H1 (cell line): ENCODE measurements at regions not wholly inside any gene's neighbourhood (a gene's known extent, or its start where the extent isn't known, plus 50 kb on each side); places are given as distances from the start of the nearest gene placed in this dataset.

ENCODE experiments used
- CTCF ChIA-PET: fragments of 300-600 bp; sonication (Branson Sonifier 250); formaldehyde crosslinking; loops from one replicate; lab custom pipeline; 2021; ENCODE audit not compliant: partially characterized antibody; lab: Charles Lee
- POLR2A ChIA-PET: fragments of 300-600 bp; sonication (Branson Sonifier 250); formaldehyde crosslinking; loops from one replicate; lab custom pipeline; 2021; ENCODE audit warnings: inconsistent platforms; ENCODE audit not compliant: partially characterized antibody; lab: Charles Lee
- DNase-seq, 2 experiments: peaks; one replicate each; pipeline versions ENCODE4 v3.0.0 to v3.0.0-alpha.2; 2010 to 2022; ENCODE audit warnings: low spot score in 2 of 2, low read depth in 1 of 2, mixed read lengths in 1 of 2
- FAIRE-seq: peaks from 2 replicates; lab custom pipeline; 2011; peaks lifted over from hg19 to GRCh38; lab: Jason Lieb, UNC
- H2AFZ ChIP-seq: 2 replicates; pipeline ENCODE4 v1.8.1; 2012; ENCODE audit warnings: low read length, inconsistent platforms
- H2AK5ac ChIP-seq: 2 replicates; pipeline ENCODE4 v1.6.1; 2013; ENCODE audit warnings: low read depth, low read length
- H2BK120ac ChIP-seq: replicated peaks from 2 replicates; pipeline ENCODE3; 2013; ENCODE audit warnings: low read depth, low read length, inconsistent platforms
- H2BK12ac ChIP-seq: 2 replicates; pipeline ENCODE4 v1.6.1; 2013; ENCODE audit warnings: low read depth, low read length
- H2BK15ac ChIP-seq: 2 replicates; pipeline ENCODE4 v1.6.1; 2013; ENCODE audit warnings: low read length
- H2BK20ac ChIP-seq: 2 replicates; pipeline ENCODE4 v1.6.1; 2013; ENCODE audit warnings: low read length
- H2BK5ac ChIP-seq: 2 replicates; pipeline ENCODE4 v1.6.1; 2013; ENCODE audit warnings: low read depth, low read length
- H3K14ac ChIP-seq: 2 replicates; pipeline ENCODE4 v1.6.1; 2013; ENCODE audit warnings: inconsistent platforms; ENCODE audit not compliant: insufficient read length
- H3K18ac ChIP-seq: 2 replicates; pipeline ENCODE4 v1.6.1; 2013; ENCODE audit warnings: low read length; ENCODE audit errors: extremely low read depth
- H3K23ac ChIP-seq: 2 replicates; pipeline ENCODE4 v1.6.1; 2013; ENCODE audit warnings: inconsistent platforms; ENCODE audit not compliant: insufficient read length
- H3K23me2 ChIP-seq: 2 replicates; pipeline ENCODE4 v1.6.1; 2013; ENCODE audit warnings: low read depth, low read length
- H3K27ac ChIP-seq: 2 replicates; pipeline ENCODE4 v1.6.1; 2011; ENCODE audit warnings: low read depth, low read length, inconsistent platforms
- H3K27me3 ChIP-seq, 4 experiments: replicated peaks in 1 of 4; 1 replicate in 1 of 4; 2 replicates in 3 of 4; pipeline versions ENCODE4 v1.6.1 to v1.8.1; 2011 to 2013; ENCODE audit warnings: low read length in 3 of 4, mild to moderate bottlenecking in 3 of 4, inconsistent platforms in 2 of 4, mixed read lengths in 2 of 4, moderate library complexity in 1 of 4; ENCODE audit not compliant: control insufficient read depth in 3 of 4, insufficient read depth in 3 of 4; ENCODE audit errors: extremely low read depth in 1 of 4
- H3K36me3 ChIP-seq, 4 experiments: 2 replicates each; pipeline versions ENCODE4 v1.6.1 to v1.8.1; 2011 to 2013; ENCODE audit warnings: mild to moderate bottlenecking in 4 of 4, low read length in 3 of 4, moderate library complexity in 2 of 4, control low read depth in 1 of 4, inconsistent platforms in 1 of 4; ENCODE audit not compliant: insufficient read depth in 4 of 4, control insufficient read depth in 2 of 4
- H3K4ac ChIP-seq: replicated peaks from 2 replicates; pipeline ENCODE3; 2013; ENCODE audit warnings: low read length, low read depth, mixed read lengths, inconsistent platforms; ENCODE audit not compliant: insufficient read length
- H3K4me1 ChIP-seq, 4 experiments: replicated peaks in 1 of 4; 1 replicate in 1 of 4; 2 replicates in 3 of 4; pipeline versions ENCODE4 v1.6.1 to v1.8.1; 2011 to 2013; ENCODE audit warnings: low read length in 3 of 4, inconsistent platforms in 2 of 4, mixed read lengths in 1 of 4; ENCODE audit not compliant: insufficient read depth in 4 of 4, control insufficient read depth in 3 of 4
- H3K4me2 ChIP-seq, 2 experiments: 2 replicates each; pipeline versions ENCODE4 v1.6.1 to v1.8.1; 2011 to 2013; ENCODE audit warnings: low read depth in 2 of 2, low read length in 2 of 2, control low read depth in 1 of 2, inconsistent platforms in 1 of 2, mild to moderate bottlenecking in 1 of 2; ENCODE audit not compliant: insufficient read depth in 1 of 2
- H3K4me3 ChIP-seq, 4 experiments: fragments of 200-600, 300-600 bp in 1 of 4; sonication (generic), shearing (Covaris generic), sonication (Bioruptor Twin) in 1 of 4; 2 replicates each; pipeline versions ENCODE4 v1.5.1 to v1.8.1; 2011 to 2016; ENCODE audit warnings: low read length in 4 of 4, low read depth in 3 of 4, control low read depth in 2 of 4, inconsistent platforms in 2 of 4, mild to moderate bottlenecking in 2 of 4, mixed read lengths in 1 of 4, moderate library complexity in 1 of 4; ENCODE audit not compliant: insufficient read depth in 2 of 4; ENCODE audit errors: extremely low read depth in 1 of 4
- H3K56ac ChIP-seq: replicated peaks from 2 replicates; pipeline ENCODE3; 2013; ENCODE audit warnings: low read depth, mild to moderate bottlenecking, mixed read lengths, low read length, inconsistent platforms; ENCODE audit not compliant: insufficient read length
- H3K79me1 ChIP-seq: 2 replicates; pipeline ENCODE4 v1.6.1; 2013; ENCODE audit warnings: low read depth, low read length, control low read depth
- H3K79me2 ChIP-seq, 2 experiments: 2 replicates each; pipeline versions ENCODE4 v1.6.1 to v1.8.1; 2012 to 2013; ENCODE audit warnings: low read length in 2 of 2, mild to moderate bottlenecking in 2 of 2, inconsistent platforms in 1 of 2; ENCODE audit not compliant: insufficient read depth in 2 of 2, control insufficient read depth in 1 of 2
- H3K9ac ChIP-seq, 4 experiments: replicated peaks in 1 of 4; 1 replicate in 1 of 4; 2 replicates in 3 of 4; pipeline versions ENCODE4 v1.6.1 to v1.8.1; 2011 to 2013; ENCODE audit warnings: low read depth in 3 of 4, low read length in 3 of 4, control low read depth in 2 of 4, mild to moderate bottlenecking in 2 of 4, moderate library complexity in 2 of 4, inconsistent platforms in 1 of 4; ENCODE audit errors: extremely low read depth in 1 of 4
- H3K9me3 ChIP-seq, 2 experiments: 2 replicates each; pipeline versions ENCODE4 v1.6.1 to v1.8.1; 2012 to 2013; ENCODE audit warnings: mild to moderate bottlenecking in 2 of 2, moderate library complexity in 2 of 2, control low read depth in 1 of 2, inconsistent platforms in 1 of 2, low read depth in 1 of 2, low read length in 1 of 2, mixed read lengths in 1 of 2; ENCODE audit not compliant: insufficient read depth in 2 of 2
- H4K20me1 ChIP-seq, 2 experiments: replicated peaks in 1 of 2; 2 replicates each; pipeline versions ENCODE3 to v1.8.1; 2011 to 2013; ENCODE audit warnings: inconsistent platforms in 2 of 2, low read length in 2 of 2, mild to moderate bottlenecking in 1 of 2; ENCODE audit not compliant: insufficient read depth in 2 of 2, control insufficient read depth in 1 of 2
- H4K5ac ChIP-seq: 2 replicates; pipeline ENCODE4 v1.6.1; 2013; ENCODE audit warnings: low read length, low read depth, mixed read lengths, inconsistent platforms; ENCODE audit not compliant: insufficient read length
- H4K8ac ChIP-seq: 2 replicates; pipeline ENCODE4 v1.8.0; 2013; ENCODE audit warnings: mild to moderate bottlenecking, moderate library complexity, low read length, inconsistent platforms; ENCODE audit not compliant: insufficient read depth; ENCODE audit errors: extremely low read depth
- H4K91ac ChIP-seq: replicated peaks from 2 replicates; pipeline ENCODE3; 2013; ENCODE audit warnings: low read length, mixed read lengths, inconsistent platforms; ENCODE audit not compliant: insufficient read length
- BACH1 ChIP-seq: IDR thresholded peaks from 2 replicates; pipeline ENCODE4 v1.6.1; 2012; ENCODE audit warnings: low read length, improper control_type of control experiment
- E2F6 ChIP-seq: IDR thresholded peaks from 2 replicates; pipeline ENCODE4 v1.6.1; 2012; ENCODE audit warnings: inconsistent platforms
- WGBS, 2 experiments: shearing (Covaris generic) in 1 of 2; methylation state at CpG; one replicate each; pipeline versions ENCODE4 v1.1.6 to v1.1.7; 2013 to 2015; ENCODE audit warnings: low lambda C conversion rate in 2 of 2, mixed read lengths in 2 of 2, inconsistent platforms in 1 of 2, low coverage in 1 of 2, missing lambda C conversion rate in 1 of 2; ENCODE audit not compliant: insufficient replicate concordance in 2 of 2, insufficient coverage in 1 of 2, insufficient read length in 1 of 2; ENCODE audit errors: extremely low coverage in 1 of 2, missing lambda C conversion rate in 1 of 2; 5-methylcytosine and 5-hydroxymethylcytosine counted together

GRCh38 chr21:33985117-33986050, 69.8 kb upstream of the ATP5PO start:
- TF ChIP-seq E2F6 (peak; percentile 59; the same call in 1 of the 2 replicates), BACH1 (no peak)
- TF ChIP-seq, all 59 proteins: peak for 1
- Histone ChIP-seq H3K27me3 (no peaks in the 10 kb centered on the region; a peak in 1 of 7 replicates), H4K5ac (no peak overlapping the region), H3K79me2 (no peaks in the 10 kb centered on the region), H2BK15ac (peak overlapping the region; percentile 89), H2BK120ac (no peak overlapping the region), H3K14ac (no peak overlapping the region), H3K27ac (no peak overlapping the region), H3K23ac (no peak overlapping the region), H2AFZ (no peak overlapping the region), H3K4me2 (no peak overlapping the region), H3K9ac (peak overlapping the region in 1 of 4 experiments; percentile 38; a peak in 1 of 7 replicates), H3K56ac (peak overlapping the region; percentile 99), H3K4ac (peak overlapping the region; percentile 49), H4K20me1 (peaks cover 0 to 6% of the 10 kb centered on the region in 2 experiments), H2BK12ac (peak overlapping the region; percentile 96; the same call in 1 of the 2 replicates), H3K9me3 (no peaks in the 10 kb centered on the region), H2BK5ac (peak overlapping the region; percentile 36), H3K18ac (no peak overlapping the region), H4K8ac (peak overlapping the region; percentile 42), H2AK5ac (peak overlapping the region; percentile 91), H3K79me1 (no peaks in the 10 kb centered on the region), H2BK20ac (peak overlapping the region; percentile 57), H3K4me1 (peaks cover 0 to 3% (median 1%) of the 10 kb centered on the region in 4 experiments; a peak in 5 of 7 replicates), H3K23me2 (peaks cover 6% of the 10 kb centered on the region; the same call in 1 of the 2 replicates), H4K91ac (peak overlapping the region; percentile 86), H3K4me3 (no peak overlapping the region), H3K36me3 (no peaks in the 10 kb centered on the region; a peak in 1 of 8 replicates)
- FAIRE-seq, result no peak
- CTCF ChIA-PET, result interaction anchor here (0.7 to 1.3 kb wide), 3 partner anchors 16 to 235 kb away, joined by 3 read pairs; no protein-coding TSS in a partner anchor
- POLR2A ChIA-PET, result no interaction called here
- WGBS, 2 experiments, result 74 to 100% methylated on average over 1 to 17 of the region's 17 CpGs
- DNase-seq, result no peak
